ENCODE measurements at regions not wholly inside any gene's neighbourhood (a gene's known extent, or its start where the extent isn't known, plus 50 kb on each side); places are given as distances from the start of the nearest gene placed in this dataset.

DNA sequence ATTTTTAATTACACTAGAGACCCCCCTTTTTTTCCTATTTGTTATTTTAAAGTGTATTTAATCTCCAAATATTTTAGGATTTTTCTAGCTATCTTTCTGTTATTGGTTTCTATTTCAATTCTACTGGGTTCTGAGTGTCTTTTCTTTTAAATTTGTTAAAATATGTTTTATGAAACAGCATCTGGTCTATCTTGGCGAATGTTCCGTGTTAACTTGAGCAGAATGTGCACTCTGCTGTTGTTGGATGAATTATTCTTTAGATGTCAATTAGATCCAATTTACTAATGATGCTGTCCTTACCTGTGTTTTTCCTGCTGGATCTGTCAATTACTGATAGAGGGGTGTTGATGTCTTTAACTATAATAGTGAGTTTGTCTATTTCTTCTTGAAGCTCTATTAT, 462.0 kb upstream of the CNTN3 start:
- H3K4me1 Mint-ChIP-seq (ENCODE audit: low read depth), result no peaks in the 10 kb centered on the region
- H3K27me3 Mint-ChIP-seq (ENCODE audit: low read depth), result no peaks in the 10 kb centered on the region
- H3K4me3 Mint-ChIP-seq (ENCODE audit: unreplicated experiment), result no peak overlapping the region

GRCh38 chr3:75078290-75078689, 463.8 kb upstream of the CNTN3 start:
- no peaks in the 10 kb centered on the region for H3K36me3 Mint-ChIP-seq (ENCODE audit: low read depth)
- TF ChIP-seq CTCF (IDR thresholded peaks at IDR 0.05), result no peak
- H3K4me1 Mint-ChIP-seq (ENCODE audit: low read depth), result no peaks in the 10 kb centered on the region
- no peak overlapping the region for H3K4me3 Mint-ChIP-seq (ENCODE audit: unreplicated experiment)
- no peak overlapping the region for H3K27ac Mint-ChIP-seq (ENCODE audit: unreplicated experiment)
- no peaks in the 10 kb centered on the region for H3K27me3 Mint-ChIP-seq (ENCODE audit: low read depth)
- DNase-seq (ENCODE audit: low spot score), result no peak
- peaks cover 17% of the 10 kb centered on the region for H3K9me3 Mint-ChIP-seq (ENCODE audit: low read depth)

More for the DNA sequence above, 462.0 kb upstream of the CNTN3 start:
- TF ChIP-seq CTCF (IDR thresholded peaks at IDR 0.05), result no peak
- no peak for DNase-seq (ENCODE audit: low spot score)
- no peak overlapping the region for H3K27ac Mint-ChIP-seq (ENCODE audit: unreplicated experiment)
- peaks cover 13% of the 10 kb centered on the region for H3K9me3 Mint-ChIP-seq (ENCODE audit: low read depth)
- H3K36me3 Mint-ChIP-seq (ENCODE audit: low read depth), result no peaks in the 10 kb centered on the region

GRCh38 chr3:75082845-75083244, 468.4 kb upstream of the CNTN3 start:
- peaks cover 7% of the 10 kb centered on the region for H3K27me3 Mint-ChIP-seq (ENCODE audit: low read depth)
- no peak overlapping the region for H3K4me3 Mint-ChIP-seq (ENCODE audit: unreplicated experiment)
- no peaks in the 10 kb centered on the region for H3K4me1 Mint-ChIP-seq (ENCODE audit: low read depth)
- H3K27ac Mint-ChIP-seq (ENCODE audit: unreplicated experiment), result no peak overlapping the region
- DNase-seq (ENCODE audit: low spot score), result no peak
- peaks cover 9% of the 10 kb centered on the region for H3K9me3 Mint-ChIP-seq (ENCODE audit: low read depth)
- H3K36me3 Mint-ChIP-seq (ENCODE audit: low read depth), result no peaks in the 10 kb centered on the region
- TF ChIP-seq CTCF (IDR thresholded peaks at IDR 0.05), result no peak

DNA sequence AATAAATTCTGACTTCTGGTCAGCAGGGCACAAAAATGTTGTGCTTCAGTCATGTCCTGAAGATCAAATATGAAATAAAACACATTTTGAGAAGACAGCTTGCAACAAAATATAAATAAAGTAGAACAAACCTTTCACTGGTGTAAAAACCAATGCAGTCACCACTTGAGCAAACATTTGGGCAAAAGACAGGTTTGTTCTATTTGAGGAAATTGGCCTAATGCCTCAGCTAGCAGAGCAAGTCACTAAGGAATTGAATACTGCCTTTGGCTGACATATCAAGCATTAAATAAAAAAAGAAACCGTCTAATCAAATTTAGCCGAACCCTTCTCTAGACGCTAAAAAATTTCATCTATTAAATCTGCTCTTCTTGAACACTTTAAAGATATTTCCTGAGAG, 475.4 kb upstream of the CNTN3 start:
- H3K36me3 Mint-ChIP-seq (ENCODE audit: low read depth), result no peaks in the 10 kb centered on the region
- H3K4me3 Mint-ChIP-seq (ENCODE audit: unreplicated experiment), result no peak overlapping the region
- H3K9me3 Mint-ChIP-seq (ENCODE audit: low read depth), result peaks cover 2% of the 10 kb centered on the region
- no peak overlapping the region for H3K27ac Mint-ChIP-seq (ENCODE audit: unreplicated experiment)
- no peaks in the 10 kb centered on the region for H3K4me1 Mint-ChIP-seq (ENCODE audit: low read depth)
- peaks cover 3% of the 10 kb centered on the region for H3K27me3 Mint-ChIP-seq (ENCODE audit: low read depth)
- TF ChIP-seq CTCF (IDR thresholded peaks at IDR 0.05), result no peak
- DNase-seq (ENCODE audit: low spot score), result no peak

DNA sequence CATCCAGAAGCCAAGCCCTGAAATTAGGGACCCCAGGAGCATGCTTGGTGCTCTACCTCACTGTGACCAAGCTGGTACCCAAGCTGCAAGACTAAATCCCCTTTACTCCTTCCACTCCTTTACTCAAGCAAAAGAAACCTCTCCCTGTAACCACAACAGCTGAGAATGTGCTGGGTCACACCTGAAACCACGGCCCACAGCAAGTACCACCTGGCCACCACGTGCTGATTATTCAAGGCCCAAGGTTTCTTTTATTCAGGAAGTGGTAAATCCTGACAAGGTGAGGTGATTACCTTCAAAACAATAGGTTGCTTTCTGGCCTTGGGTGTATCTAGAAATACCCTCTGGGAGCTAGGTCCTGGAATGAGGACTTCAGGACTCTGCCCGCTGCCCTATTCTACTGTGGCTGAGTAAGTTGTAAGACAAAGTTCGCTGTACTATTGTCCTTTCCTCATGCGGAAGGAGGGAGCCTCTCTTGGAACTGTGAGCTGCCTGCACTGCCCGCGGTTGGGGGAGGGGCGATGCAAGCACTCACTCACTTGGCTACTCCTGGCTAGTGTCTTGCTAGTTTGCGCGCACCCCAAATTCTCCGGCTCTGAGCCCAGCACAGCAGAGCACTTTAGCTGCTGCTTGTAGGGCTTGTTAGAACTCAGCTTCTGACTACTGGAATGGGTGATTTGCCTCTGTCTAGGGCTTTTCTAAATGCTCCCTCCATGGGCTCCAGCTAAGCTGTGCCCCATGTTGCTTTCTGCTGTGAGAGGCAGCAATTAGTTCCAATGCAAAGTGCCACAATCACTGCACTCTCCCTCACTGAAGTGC, 487.1 kb upstream of the CNTN3 start:
- no peak for DNase-seq (ENCODE audit: low spot score)
- TF ChIP-seq CTCF (IDR thresholded peaks at IDR 0.05), result no peak
- Mint-ChIP-seq H3K4me3 (ENCODE audit: unreplicated experiment) (no peak overlapping the region), H3K4me1 (ENCODE audit: low read depth) (no peaks in the 10 kb centered on the region), H3K36me3 (ENCODE audit: low read depth) (peaks cover 1% of the 10 kb centered on the region), H3K9me3 (ENCODE audit: low read depth) (peaks cover 9% of the 10 kb centered on the region), H3K27me3 (ENCODE audit: low read depth) (no peaks in the 10 kb centered on the region), H3K27ac (ENCODE audit: unreplicated experiment) (no peak overlapping the region)

All from chondrocyte (in vitro differentiated cells).